ENCODE measurements at regions not wholly inside any gene's neighbourhood (a gene's known extent, or its start where the extent isn't known, plus 50 kb on each side); places are given as distances from the start of the nearest gene placed in this dataset.
A peak's percentile ranks its signal among the peaks of the same experiment; 100 is the strongest.

GRCh38 chr14:98391061-98391460, 880.9 kb downstream of the BCL11B start:
- H3K27ac ChIP-seq = no peak overlapping the region
- no peak for TF ChIP-seq CTCF (conservative IDR thresholded peaks at IDR 0.05)
- no peak for TF ChIP-seq ZFX (IDR thresholded peaks at IDR 0.05)

- H3K27ac ChIP-seq = no peak overlapping the region
- TF ChIP-seq ZFX (IDR thresholded peaks at IDR 0.05) (no peak), CTCF (conservative IDR thresholded peaks at IDR 0.05) (no peak)
Measured at GRCh38 chr14:98393527-98393926, 878.5 kb downstream of the BCL11B start.

- TF ChIP-seq ZFX (IDR thresholded peaks at IDR 0.05) (no peak), CTCF (conservative IDR thresholded peaks at IDR 0.05) (no peak)
- H3K27ac ChIP-seq = no peak overlapping the region
Measured at GRCh38 chr14:98404811-98405210, 867.2 kb downstream of the BCL11B start.

- H3K27ac ChIP-seq = no peak overlapping the region
- TF ChIP-seq CTCF (conservative IDR thresholded peaks at IDR 0.05) (no peak), ZFX (IDR thresholded peaks at IDR 0.05) (no peak)
Measured at GRCh38 chr14:98408024-98408555, 863.9 kb downstream of the BCL11B start.

- no peak overlapping the region for H3K27ac ChIP-seq
Measured at GRCh38 chr14:98408713-98409112, 863.3 kb downstream of the BCL11B start.

GRCh38 chr14:98411154-98411553, 860.8 kb downstream of the BCL11B start:
- TF ChIP-seq CTCF (conservative IDR thresholded peaks at IDR 0.05) (no peak), ZFX (IDR thresholded peaks at IDR 0.05) (no peak)
- peak overlapping the region; percentile 13; the same call in 1 of the 2 replicates for H3K27ac ChIP-seq

More at GRCh38 chr14:98408713-98409112, 863.3 kb downstream of the BCL11B start:
- TF ChIP-seq ZFX (IDR thresholded peaks at IDR 0.05) (no peak), CTCF (conservative IDR thresholded peaks at IDR 0.05) (no peak)

- H3K27ac ChIP-seq = peak overlapping the region; percentile 13; the same call in 1 of the 2 replicates
- no peak for TF ChIP-seq ZFX (IDR thresholded peaks at IDR 0.05)
- no peak for TF ChIP-seq CTCF (conservative IDR thresholded peaks at IDR 0.05)
Measured at GRCh38 chr14:98412431-98412830, 859.6 kb downstream of the BCL11B start.
